Chondrocyte (in vitro differentiated cells): ENCODE measurements at regions not wholly inside any gene's neighbourhood (a gene's known extent, or its start where the extent isn't known, plus 50 kb on each side); places are given as distances from the start of the nearest gene placed in this dataset.

Experiments
- DNase-seq: peaks from one replicate; pipeline ENCODE4 v3.0.0; 2021; ENCODE audit warnings: mixed read lengths, low spot score
- H3K27ac Mint-ChIP-seq: one replicate; pipeline ENCODE4 v1.8.0; 2021; ENCODE audit warnings: mild to moderate bottlenecking, moderate library complexity, mixed read lengths; ENCODE audit not compliant: unreplicated experiment
- H3K27me3 Mint-ChIP-seq: 2 replicates; pipeline ENCODE4 v1.8.0; 2021; ENCODE audit warnings: low read depth, mixed read lengths
- H3K36me3 Mint-ChIP-seq: 2 replicates; pipeline ENCODE4 v1.8.0; 2021; ENCODE audit warnings: low read depth, mixed read lengths
- H3K4me1 Mint-ChIP-seq: 2 replicates; pipeline ENCODE4 v1.8.0; 2021; ENCODE audit warnings: low read depth, mild to moderate bottlenecking, mixed read lengths
- H3K4me3 Mint-ChIP-seq: one replicate; pipeline ENCODE4 v1.8.0; 2021; ENCODE audit warnings: mild to moderate bottlenecking, moderate library complexity, mixed read lengths; ENCODE audit not compliant: unreplicated experiment
- H3K9me3 Mint-ChIP-seq: 2 replicates; pipeline ENCODE4 v1.8.0; 2021; ENCODE audit warnings: low read depth, mixed read lengths
- TF ChIP-seq, protein P1 (sequence below): fragments of 200-600 bp; sonication (generic); IDR thresholded peaks from 2 replicates; pipeline ENCODE4 v1.5.0; 2021; ENCODE audit warnings: antibody characterized with exemption, mild to moderate bottlenecking, moderate library complexity

DNA sequence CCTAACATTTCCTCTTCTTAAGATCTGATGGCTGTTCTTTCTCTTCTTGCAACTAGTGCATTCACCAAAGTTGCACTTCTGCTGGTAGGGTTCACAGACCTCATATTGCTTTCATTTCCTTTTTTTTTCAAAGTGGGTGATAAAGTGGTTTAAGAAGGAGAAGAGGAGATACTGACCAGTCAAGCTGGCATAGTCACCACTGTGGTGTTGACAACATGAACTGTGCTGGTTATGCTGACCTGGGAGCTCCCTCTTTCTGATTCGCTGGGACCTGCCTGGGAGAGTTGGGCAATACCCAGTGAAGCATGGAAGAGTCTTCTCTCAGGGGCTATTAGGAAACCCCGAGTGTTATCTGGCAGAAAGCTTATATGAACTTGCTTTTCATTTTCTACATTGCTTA, 222.9 kb downstream of the SLITRK5 start:
- Mint-ChIP-seq H3K9me3 (no peaks in the 10 kb centered on the region), H3K36me3 (no peaks in the 10 kb centered on the region), H3K4me3 (no peak overlapping the region), H3K27me3 (no peaks in the 10 kb centered on the region), H3K4me1 (no peaks in the 10 kb centered on the region), H3K27ac (no peak overlapping the region)
- no peak for DNase-seq
- TF ChIP-seq, protein P1, sequence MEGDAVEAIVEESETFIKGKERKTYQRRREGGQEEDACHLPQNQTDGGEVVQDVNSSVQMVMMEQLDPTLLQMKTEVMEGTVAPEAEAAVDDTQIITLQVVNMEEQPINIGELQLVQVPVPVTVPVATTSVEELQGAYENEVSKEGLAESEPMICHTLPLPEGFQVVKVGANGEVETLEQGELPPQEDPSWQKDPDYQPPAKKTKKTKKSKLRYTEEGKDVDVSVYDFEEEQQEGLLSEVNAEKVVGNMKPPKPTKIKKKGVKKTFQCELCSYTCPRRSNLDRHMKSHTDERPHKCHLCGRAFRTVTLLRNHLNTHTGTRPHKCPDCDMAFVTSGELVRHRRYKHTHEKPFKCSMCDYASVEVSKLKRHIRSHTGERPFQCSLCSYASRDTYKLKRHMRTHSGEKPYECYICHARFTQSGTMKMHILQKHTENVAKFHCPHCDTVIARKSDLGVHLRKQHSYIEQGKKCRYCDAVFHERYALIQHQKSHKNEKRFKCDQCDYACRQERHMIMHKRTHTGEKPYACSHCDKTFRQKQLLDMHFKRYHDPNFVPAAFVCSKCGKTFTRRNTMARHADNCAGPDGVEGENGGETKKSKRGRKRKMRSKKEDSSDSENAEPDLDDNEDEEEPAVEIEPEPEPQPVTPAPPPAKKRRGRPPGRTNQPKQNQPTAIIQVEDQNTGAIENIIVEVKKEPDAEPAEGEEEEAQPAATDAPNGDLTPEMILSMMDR, result no peak

DNA sequence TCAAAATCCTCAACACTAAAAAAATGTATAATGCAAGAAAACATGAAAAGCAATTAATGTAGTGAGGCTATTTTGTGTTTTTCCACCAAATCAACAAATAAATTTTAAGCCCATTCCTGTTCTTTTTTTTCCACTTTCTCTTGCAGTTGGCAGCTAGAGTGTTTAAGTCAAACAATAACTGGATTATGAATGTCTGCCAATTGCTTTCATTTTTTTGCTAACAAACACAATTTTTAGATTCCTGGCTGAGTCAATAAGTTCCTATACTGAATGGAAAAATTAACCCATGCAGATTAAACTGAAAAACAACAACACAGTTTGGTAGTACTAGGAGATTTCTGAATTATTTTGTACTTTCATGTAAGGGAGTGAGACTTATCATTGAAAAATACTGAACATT, 232.4 kb downstream of the SLITRK5 start:
- TF ChIP-seq, protein P1, result no peak
- no peak overlapping the region for H3K27ac Mint-ChIP-seq
- peaks cover 3% of the 10 kb centered on the region for H3K9me3 Mint-ChIP-seq
- no peaks in the 10 kb centered on the region for H3K36me3 Mint-ChIP-seq
- no peaks in the 10 kb centered on the region for H3K4me1 Mint-ChIP-seq
- H3K27me3 Mint-ChIP-seq, result no peaks in the 10 kb centered on the region
- H3K4me3 Mint-ChIP-seq, result no peak overlapping the region
- no peak for DNase-seq

DNA sequence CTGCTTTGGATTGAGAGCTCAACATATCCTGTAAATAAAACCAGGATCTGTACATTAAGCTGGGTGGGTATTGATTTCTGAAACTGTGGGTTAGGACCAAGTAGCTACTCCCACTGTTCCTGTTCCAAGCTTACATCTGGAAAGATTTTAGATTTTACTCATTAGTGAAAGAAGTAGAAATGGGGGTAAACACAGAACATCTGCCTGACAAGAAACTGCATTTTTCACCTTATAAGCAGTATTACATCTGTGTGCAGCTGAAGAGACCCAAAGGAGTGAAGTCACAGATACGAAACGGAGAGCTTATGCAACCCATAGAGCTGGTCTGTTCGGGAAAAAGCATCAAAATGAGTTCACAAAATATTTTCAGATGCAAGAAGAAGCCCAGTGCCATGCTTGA, 235.2 kb downstream of the SLITRK5 start:
- TF ChIP-seq, protein P1, result no peak
- H3K27ac Mint-ChIP-seq, result no peak overlapping the region
- H3K27me3 Mint-ChIP-seq, result no peaks in the 10 kb centered on the region
- no peaks in the 10 kb centered on the region for H3K36me3 Mint-ChIP-seq
- no peaks in the 10 kb centered on the region for H3K4me1 Mint-ChIP-seq
- no peak overlapping the region for H3K4me3 Mint-ChIP-seq
- peaks cover 3% of the 10 kb centered on the region for H3K9me3 Mint-ChIP-seq
- DNase-seq, result no peak

DNA sequence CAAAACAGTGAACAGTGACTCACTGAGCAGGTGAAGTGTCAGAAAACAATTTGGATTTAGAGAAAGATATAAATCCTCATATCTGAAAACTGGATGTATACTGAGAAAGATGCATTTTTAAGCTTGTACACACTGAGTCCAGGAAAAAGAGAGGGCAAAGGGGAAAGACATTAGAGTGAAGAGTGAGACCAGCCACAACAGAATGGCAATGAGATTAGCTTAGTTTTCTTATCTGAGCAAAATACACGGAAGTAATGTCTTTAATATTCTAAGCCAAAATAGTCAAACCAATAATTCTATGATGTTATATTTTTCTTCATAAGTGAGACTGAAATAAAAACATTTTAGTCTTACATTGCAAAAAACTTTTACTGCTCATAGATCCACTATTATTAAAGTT, 236.0 kb downstream of the SLITRK5 start:
- DNase-seq, result no peak
- Mint-ChIP-seq H3K4me1 (no peaks in the 10 kb centered on the region), H3K27me3 (peaks cover 2% of the 10 kb centered on the region), H3K27ac (no peak overlapping the region), H3K9me3 (peaks cover 6% of the 10 kb centered on the region), H3K36me3 (no peaks in the 10 kb centered on the region), H3K4me3 (no peak overlapping the region)
- TF ChIP-seq, protein P1, result no peak

DNA sequence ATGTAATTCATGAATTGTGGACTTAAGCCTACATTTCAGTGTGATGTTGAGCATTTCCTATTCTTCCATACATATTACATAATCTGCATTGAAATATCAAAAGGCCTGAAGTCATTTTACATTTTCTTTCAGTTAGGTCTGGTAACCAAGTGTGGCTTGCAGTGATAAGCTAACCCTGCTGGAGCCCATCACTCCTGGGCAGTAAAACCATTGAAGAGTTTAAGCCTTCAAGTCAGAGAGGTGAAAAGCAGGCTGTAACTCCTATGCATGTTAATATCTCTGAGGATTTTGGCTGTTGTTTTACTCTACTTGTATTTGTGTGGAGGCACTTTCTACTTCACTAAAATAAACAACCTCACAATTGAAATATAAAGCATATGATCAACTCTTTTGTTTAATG, 248.8 kb downstream of the SLITRK5 start:
- TF ChIP-seq, protein P1, result no peak
- DNase-seq, result no peak
- Mint-ChIP-seq H3K9me3 (peaks cover 6% of the 10 kb centered on the region), H3K27ac (no peak overlapping the region), H3K27me3 (peaks cover 4% of the 10 kb centered on the region), H3K4me1 (no peaks in the 10 kb centered on the region), H3K4me3 (no peak overlapping the region), H3K36me3 (no peaks in the 10 kb centered on the region)
